HG03439 (cell line): ENCODE measurements at regions not wholly inside any gene's neighbourhood (a gene's known extent, or its start where the extent isn't known, plus 50 kb on each side); places are given as distances from the start of the nearest gene placed in this dataset.
"Not testable (repeated sequence)": the region's sequence is repeated elsewhere in the genome, so short reads cannot be mapped to it uniquely, and the experiment has no call there.

Experiments used
- ATAC-seq: cut with Tn5 transposase; IDR thresholded peaks from one replicate; pipeline ENCODE4 v1.9.1; 2021; ENCODE audit warnings: mild to moderate bottlenecking, moderate library complexity; ENCODE audit not compliant: unreplicated experiment

DNA sequence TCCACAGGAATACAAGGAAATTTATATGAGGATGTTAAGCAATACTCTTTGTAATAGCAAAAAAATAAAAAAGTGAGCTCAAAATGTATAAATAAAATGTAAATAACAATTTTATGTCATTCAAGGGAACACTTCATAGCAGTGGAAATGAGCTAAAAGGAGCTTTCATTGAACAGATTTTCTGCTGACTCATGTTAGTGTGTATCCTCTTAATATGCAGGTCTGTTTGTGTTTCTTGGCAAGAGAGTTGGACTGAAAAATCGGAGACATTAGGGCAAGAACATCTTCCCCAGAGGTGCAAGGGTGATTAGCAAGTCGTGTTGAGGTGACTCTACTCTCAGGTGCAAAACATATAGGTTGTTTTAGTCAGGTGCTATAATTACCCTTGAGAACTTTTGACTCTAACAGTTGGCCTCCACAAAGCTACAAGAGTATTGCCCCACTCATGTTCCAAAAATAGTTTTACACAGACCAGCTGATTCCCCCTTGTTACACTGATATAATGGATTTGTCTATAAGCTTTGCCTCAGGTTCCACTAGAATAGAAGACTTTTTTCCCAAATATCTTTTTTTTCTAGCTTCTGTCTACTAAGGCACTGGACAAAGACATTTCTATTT lies 702.9 kb downstream of the TENT5A start:
- no peak for ATAC-seq

DNA sequence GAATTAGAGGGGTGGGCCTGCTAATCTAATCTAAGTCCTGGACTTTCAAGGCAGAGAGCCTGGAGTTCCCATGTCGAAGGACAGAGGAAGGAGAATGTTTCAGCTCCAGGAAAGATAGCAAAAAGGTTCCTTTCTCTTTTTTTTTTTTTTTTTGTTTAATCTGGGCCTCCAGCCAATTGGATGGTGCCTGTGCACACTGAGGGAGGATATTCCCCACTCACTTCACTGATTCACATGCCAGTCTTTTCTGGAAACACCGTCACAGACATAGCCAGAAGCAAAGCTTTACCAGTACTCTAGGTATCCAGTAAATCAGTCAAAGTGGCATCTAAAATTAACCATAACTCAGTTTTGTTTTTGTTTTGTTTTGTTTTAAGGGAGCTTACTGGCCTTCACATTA lies 721.1 kb downstream of the TENT5A start:
- ATAC-seq, result no peak

DNA sequence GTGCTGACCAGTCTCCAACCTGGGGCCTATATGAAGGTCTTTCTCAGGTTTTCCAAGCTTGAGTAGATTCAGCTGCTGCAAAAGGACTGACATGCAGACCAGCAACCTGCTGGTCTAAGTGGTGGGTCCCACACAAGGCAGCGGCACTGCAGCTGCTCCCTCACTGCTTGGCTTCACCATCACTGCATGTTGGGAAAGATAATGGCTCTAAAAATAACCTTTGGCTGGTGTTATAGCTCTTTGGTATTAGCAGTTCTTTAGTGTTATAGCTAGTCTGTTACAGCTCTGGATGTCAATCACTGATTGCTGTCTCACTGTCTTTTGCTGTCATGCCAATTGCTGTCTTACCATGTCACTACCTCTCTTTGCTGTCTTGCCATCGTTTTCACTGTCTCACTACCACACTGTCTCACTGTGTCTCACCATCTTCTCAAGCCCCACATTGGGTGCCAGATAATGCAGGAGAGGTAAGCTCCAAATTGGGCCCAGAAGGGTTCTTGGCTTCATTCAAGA lies 726.4 kb downstream of the TENT5A start:
- ATAC-seq, result no peak

DNA sequence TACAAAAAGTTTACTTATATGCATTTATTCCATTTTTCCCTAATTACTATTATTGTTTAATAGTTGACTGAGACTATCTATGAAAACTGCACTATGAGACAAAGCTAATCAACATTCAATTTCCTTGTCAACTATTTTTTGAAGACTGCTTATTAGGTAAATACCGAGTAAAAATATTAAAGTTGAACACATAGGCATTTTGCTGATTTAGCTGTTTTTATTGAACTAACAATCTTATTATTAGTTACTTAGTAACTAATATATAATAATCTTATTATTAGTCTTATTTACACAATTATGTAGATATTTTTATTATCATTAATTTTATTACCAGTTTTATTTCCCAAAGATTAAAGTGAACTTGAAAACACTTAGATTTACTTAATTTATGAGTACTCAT lies 728.8 kb downstream of the TENT5A start:
- ATAC-seq, result no peak

DNA sequence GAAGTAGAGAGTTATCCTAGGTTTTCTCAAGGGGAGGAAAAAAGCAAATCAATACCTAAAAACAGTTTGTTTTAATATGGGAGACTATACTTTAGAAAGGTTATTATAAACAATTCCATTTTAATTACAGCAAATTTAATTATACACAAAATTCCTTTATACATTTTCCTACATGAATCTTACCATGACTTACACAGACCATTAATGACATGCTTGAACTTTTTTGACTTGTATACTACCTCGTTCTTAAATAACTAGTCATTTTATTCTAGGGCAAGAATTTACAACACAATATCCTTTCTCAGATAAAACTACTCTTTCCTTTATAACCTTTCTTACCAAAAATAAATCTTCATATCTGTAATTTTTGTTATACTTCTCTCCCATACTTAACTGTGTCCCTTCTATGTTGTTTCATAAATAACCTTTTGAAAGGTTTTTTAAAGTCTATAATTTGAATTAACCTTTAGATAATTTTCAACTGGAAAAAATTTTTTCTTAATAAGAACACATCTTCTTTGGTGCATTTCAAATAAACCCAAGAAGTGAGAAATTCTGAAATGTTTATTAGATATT lies 729.4 kb downstream of the TENT5A start:
- no peak for ATAC-seq

DNA sequence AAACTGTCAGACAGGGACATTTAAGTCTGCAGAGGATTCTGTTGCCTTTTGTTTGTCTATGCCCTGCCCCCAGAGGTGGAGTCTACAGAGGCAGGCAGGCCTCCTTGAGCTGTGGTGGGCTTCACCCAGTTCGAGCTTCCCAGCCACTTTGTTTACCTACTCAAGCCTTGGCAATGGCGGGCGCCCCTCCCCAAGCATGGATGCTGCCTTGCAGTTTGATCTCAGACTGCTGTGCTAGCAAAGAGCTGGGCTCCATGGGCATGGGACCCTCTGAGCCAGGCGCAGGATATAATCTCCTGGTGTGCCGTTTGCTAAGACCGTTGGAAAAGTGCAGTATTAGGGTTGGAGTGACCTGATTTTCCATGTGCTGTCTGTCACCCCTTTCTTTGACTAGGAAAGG lies 734.9 kb downstream of the TENT5A start:
- not testable (repeated sequence) for ATAC-seq

DNA sequence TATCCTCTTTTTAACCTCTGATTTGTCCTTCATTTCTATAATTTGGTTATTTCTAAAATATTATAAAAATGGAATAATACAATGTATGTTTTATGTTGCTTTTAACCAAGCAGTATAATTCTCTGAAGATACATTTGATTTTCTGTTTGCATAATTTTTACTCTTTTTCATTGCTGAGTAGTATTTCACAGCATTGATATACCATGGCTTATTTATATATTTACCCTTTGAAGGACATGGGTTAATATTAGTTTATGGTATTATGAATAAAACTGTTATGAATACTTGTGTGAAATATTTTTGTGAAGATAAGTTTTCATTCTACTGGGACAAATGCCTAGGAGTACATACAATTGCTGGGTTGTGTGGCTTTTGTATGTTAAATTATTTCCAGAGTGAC lies 748.6 kb downstream of the TENT5A start:
- no peak for ATAC-seq

DNA sequence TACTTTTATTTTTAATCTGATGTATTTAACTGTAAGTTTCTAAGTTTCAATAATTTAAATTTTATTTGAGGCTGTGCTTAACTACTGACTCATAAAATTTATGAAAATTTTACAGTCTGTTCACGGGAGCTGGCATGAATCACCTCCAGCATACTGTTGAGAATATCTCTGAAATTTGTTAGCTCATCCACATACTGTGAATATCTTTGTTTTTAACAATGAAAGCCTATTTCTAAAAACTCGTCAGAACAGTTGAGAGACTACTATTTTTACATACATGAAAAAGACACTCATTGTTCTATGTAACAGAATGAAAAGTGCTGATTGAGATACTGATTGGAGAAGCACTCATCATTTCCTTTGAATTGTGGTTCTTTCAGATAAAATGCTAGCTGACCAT lies 749.3 kb downstream of the TENT5A start:
- ATAC-seq, result no peak

DNA sequence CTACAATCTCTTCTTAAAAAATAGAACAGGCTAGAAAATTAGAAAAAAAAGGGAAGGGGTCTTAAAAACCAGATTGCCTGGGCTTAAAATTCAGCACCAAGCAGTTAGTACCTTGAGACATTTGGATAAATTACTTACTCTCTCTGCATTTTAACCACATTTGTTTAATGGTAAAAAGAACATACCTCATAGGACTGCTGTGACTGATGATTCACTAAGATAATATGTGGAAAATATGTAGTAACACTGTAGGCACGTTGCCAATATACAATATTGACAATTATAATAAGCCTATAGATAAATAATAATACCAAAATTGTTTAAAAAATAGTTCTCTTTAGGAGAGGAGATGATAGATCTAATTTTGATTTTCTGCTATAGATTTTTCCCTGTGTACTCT lies 750.4 kb downstream of the TENT5A start:
- ATAC-seq, result no peak

DNA sequence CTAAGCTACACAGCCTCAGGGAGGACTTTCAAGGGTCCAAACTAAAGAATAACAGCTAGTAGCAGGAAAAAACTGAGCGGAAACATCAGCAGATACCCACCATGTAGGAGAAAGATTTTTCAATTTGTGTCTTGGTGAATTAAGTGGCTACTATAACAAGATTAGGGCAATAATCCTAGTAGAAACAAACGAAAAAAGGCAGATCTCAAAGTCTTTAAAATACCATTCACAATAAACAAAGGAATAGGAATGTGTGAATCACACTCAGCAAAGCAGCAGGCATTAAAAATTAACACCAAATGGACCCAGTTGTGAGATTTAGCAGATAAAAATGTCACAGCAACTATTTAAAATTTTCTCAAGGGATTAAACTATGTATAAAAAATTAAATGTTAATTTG lies 761.2 kb downstream of the TENT5A start:
- ATAC-seq, result no peak

DNA sequence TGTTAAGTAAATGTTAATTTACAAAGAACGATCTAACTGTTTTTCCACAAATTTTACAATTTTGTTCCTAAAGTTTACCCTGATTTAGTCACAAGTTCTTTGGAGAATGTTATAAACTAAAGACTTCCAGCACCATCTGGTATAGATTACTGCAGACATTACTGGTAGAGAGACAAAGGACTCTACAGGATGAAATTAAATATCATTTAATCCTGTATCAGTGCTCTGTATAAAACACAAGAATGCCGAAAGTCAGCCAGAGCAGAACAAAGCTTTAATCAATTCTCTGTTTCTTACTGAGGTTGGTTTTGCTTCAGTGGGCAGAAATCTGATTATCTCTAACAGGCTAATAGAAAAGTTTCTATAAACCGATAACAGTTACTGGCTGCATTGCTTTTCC lies 763.6 kb downstream of the TENT5A start:
- ATAC-seq, result no peak

DNA sequence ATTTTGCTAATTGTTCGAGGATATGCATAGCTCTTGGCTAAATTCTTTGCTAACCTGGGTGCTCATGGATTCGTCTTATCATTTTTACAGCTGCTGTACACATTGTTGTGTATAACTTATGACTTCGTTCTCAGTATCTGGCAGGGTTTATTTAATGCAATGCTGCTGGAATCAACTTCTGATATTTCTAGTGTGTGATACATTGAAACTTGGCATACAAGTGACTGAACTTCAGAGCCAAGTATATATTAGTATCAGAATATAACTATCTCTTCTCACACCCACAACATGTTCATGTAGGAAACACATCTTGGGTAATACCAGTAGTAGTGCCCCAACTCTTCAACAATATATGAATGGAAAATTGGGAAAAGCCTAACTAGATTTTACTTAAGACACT lies 764.2 kb downstream of the TENT5A start:
- no peak for ATAC-seq

DNA sequence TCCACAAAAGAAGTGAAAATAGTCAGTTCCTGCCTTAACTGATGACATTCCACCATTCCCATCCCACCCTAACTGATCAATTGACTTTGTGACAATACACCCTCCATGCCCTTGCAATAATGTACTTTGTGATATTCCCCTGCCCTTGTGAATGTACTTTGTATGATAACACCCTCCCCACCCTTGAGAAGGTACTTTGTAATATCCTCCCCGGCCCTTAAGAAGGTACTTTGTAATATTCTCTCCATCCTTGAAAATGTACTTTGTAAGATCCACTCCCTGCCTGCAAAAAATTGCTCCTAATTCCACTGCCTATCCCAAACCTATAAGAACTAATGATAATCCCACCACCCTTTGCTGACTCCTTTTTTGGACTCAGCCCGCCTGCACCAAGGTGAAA lies 771.3 kb downstream of the TENT5A start:
- ATAC-seq, result not testable (repeated sequence)

DNA sequence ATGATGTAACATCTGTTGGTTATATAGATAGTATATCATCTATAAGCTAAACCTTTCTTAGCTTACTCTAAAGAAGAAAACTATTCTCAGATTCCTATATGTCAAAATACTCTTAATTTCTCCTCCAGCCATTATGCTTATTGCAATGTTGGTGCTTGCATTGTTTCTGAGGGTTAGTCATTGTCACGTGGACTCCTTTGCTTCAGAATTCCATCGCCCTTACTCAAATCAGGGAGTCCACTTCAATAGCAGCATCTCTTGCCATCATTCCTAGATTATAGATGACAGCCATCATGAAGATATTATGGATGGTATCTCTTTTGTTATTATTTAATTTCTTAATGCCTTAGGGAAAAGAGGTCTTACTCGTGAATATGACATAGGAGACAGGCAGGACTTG lies 776.1 kb downstream of the TENT5A start:
- no peak for ATAC-seq

DNA sequence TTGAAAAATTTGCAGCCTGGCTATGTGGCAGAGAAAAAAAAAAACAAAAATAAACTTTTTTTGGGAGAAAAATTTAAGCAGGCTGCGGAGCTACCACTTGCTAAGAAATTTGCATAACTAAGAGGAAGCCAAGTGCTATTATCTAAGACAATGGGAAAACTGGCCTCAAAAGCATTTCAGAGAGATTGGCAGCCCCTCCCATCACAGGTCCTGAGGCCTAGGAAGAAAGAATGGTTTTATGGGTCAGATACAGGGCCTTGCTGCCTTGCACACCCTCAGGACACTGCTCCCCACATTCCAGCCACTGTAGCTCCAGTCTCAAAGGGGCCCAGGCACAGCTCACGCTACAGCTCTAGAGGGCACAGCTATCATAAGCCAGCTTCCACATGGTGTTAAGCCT lies 777.9 kb downstream of the TENT5A start:
- no peak for ATAC-seq

DNA sequence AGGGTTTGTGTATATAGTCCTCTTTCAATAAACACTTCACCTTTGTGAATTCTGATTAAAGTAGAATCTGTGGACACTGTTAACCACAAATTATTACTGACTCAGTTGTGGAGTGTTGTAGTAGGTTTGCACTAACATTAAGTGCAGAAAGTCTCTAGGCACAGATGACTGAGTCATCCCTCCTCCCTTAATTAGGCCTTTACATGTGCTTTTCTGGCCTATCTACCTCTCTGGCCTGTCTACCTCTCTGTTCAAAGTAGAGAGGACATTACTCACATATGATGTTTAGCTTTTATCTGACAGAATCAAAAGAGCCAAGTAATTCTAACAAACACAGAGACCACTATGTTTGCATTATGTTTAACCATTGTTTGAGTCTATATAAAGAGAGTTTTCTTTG lies 783.0 kb downstream of the TENT5A start:
- no peak for ATAC-seq

DNA sequence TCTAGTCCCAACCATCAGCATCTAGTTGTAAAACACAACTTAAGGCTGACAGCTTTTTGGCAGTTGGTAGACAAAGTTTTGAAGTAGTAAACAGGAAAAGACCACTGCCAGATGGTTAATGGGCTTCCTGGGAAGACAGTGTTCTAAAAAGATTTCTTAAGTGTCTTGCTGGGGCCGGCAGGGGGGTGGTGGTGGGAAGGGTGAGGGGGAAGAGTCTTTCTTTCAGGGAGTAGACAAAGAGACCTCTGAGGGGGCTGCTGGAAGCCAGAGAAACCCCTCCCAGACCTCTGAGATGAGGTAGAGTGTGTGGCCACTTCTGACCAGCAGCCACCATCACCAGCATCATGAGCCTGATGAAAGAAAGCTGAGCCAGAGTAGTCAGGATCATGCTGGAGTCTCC lies 784.9 kb downstream of the TENT5A start:
- no peak for ATAC-seq

DNA sequence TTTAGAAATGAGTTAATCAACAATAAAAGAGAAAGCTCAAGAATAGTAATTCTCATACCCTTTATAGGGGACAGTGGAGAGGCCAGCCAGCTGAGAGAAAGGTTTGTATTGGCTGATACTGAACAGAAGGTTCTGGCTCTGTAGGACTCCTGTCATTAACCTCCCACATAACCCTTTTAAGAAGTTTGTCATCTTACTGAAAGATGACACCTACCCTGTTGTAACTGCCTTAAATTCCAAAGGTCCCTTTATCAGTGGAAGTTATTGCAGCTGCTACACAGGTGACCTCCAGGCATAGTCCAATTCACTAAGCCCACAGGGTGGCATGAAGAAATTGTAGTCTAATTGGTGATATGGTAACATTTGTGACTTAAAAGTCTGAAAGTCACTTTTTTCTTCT lies 790.1 kb downstream of the TENT5A start:
- no peak for ATAC-seq

DNA sequence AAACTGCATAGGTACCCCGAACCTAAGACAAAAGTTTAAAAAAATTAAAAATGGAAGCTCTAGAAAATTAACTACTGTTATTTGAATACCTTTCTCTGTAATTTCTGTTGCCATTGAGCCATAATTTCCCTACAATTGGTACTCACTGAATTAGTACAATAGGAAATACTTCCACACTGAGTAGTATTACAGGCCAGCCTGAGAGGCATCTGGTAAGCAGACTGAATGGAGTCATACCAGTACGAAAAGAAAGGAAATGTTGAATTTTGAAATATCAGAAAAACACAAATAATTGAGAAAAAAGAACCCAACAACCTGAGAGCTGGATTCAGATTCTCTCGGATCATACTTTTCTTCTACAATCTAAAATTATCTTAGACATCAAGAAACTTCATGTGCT lies 791.3 kb downstream of the TENT5A start:
- no peak for ATAC-seq

DNA sequence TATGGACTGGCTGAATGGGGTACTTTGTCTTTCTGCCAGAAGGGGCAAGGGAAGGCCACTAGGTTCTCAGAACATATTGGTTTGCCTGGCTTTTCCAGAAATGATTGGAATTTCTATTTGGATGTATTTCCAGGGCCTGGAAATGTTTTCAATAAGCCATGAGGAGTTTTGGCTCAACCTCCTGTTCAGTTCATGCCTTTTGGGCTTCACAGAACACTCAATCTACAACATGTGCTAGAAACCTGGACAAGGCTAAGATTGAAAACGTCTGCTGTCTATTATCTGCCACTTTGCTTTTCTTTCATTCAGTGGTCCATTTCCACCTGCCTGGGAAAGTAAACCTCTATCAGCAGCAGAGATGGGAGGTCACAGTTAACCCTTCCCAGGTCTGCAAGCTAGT lies 793.4 kb downstream of the TENT5A start:
- ATAC-seq, result no peak

DNA sequence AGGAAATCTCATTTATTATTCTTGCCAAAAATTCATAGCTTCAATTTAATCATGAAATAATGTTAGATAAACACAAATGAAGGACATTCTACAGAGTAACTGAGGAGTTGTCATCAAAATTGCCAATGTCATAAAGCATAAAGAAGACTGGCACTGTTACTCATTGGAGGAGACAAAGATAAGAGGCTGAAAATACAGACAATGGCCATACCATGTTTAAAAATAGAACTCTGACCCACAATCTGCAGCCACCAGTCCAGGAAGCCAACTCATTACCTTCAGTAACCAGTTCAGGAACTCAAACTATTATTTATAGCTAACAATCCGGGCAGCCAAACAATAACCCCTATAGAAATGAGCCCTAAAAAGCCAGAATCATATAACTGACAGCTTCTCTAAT lies 795.6 kb downstream of the TENT5A start:
- no peak for ATAC-seq

DNA sequence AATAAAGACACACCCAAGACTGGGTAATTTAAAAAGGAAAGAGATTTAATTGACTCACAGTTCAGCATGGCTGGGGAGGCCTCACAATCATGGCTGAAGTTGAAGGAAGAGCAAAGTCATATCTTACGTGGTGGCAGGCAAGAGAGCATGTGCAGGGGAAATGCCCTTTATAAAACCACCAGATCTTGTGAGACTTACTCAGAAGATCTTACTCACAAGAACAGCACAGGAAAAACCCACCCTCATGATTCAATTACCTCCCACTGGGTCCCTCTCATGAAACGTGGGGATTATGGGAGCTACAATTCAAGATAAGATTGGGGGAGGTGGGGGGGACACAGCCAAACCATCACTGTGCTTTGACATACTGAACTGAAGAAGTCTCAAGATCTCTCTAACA lies 800.0 kb downstream of the TENT5A start:
- ATAC-seq, result not testable (repeated sequence)

DNA sequence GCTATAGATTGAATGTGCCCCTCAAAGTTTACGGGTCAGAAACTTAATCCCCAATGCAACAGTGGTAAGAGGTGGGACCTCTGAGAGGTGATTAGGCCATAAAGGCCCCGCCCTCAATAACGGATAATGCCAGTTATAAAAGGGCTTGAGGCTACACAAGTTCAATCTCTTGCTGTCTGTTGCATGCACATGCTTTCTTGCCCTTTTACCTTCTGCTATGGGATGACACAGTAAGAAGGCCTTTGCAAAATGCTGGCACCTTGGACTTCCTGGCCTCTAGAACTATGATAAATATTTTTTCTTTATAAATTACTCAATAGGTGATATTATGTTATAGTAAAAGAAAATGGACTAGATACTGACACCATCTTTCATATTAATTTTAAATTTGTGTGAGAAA lies 806.1 kb downstream of the TENT5A start:
- no peak for ATAC-seq
